ENCODE measurements at regions not wholly inside any gene's neighbourhood (a gene's known extent, or its start where the extent isn't known, plus 50 kb on each side); places are given as distances from the start of the nearest gene placed in this dataset.
"Not testable (repeated sequence)": the region's sequence is repeated elsewhere in the genome, so short reads cannot be mapped to it uniquely, and the experiment has no call there.

GRCh38 chr1:116185161-116185701, 74.0 kb downstream of the MAB21L3 start:
- H3K27me3 Mint-ChIP-seq (ENCODE audit: low read depth), result peaks cover 12% of the 10 kb centered on the region
- no peak for DNase-seq
- H3K9me3 Mint-ChIP-seq, result no peaks in the 10 kb centered on the region
- H3K4me1 Mint-ChIP-seq (ENCODE audit: low read depth), result no peaks in the 10 kb centered on the region
- no peak overlapping the region for H3K4me3 Mint-ChIP-seq
- ATAC-seq, result no peak
- peaks cover 2% of the 10 kb centered on the region for H3K36me3 Mint-ChIP-seq (ENCODE audit: insufficient read depth)

DNA sequence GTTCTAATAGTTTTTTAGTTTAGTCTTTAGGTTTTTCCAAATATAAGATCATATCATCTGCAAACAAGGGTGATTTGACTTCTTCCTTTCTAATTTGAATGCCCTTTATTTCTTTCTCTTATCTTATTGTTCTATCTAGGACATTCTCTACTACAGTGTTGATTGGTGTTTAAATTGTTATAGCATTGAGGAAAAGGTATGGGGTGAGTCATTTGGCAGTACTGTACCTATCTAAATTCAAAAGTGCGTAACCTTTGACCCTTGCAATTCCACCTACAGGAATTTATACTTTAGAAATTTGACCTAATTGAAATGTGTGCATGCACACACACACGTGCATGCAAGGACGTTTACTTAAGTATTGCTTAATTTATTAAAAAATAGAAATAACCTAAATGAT, 78.3 kb downstream of the MAB21L3 start:
- Mint-ChIP-seq H3K27me3 (ENCODE audit: low read depth) (peaks cover 4% of the 10 kb centered on the region), H3K4me3 (no peak overlapping the region), H3K4me1 (ENCODE audit: low read depth) (peaks cover 1% of the 10 kb centered on the region), H3K36me3 (ENCODE audit: insufficient read depth) (no peaks in the 10 kb centered on the region), H3K9me3 (no peaks in the 10 kb centered on the region)
- ATAC-seq (no peak), DNase-seq (no peak)

- Mint-ChIP-seq H3K9me3 (no peaks in the 10 kb centered on the region), H3K36me3 (ENCODE audit: insufficient read depth) (no peaks in the 10 kb centered on the region), H3K4me3 (no peak overlapping the region), H3K27me3 (ENCODE audit: low read depth) (peaks cover 4% of the 10 kb centered on the region), H3K4me1 (ENCODE audit: low read depth) (peaks cover 4% of the 10 kb centered on the region)
- ATAC-seq (no peak), DNase-seq (no peak)
Observed at GRCh38 chr1:116191294-116191693, 80.1 kb downstream of the MAB21L3 start.

GRCh38 chr1:116193768-116194167, 82.6 kb downstream of the MAB21L3 start:
- H3K27me3 Mint-ChIP-seq (ENCODE audit: low read depth), result peaks cover 6% of the 10 kb centered on the region
- ATAC-seq, result no peak
- H3K36me3 Mint-ChIP-seq (ENCODE audit: insufficient read depth), result no peaks in the 10 kb centered on the region
- no peak overlapping the region for H3K4me3 Mint-ChIP-seq
- H3K9me3 Mint-ChIP-seq, result no peaks in the 10 kb centered on the region
- peaks cover 4% of the 10 kb centered on the region for H3K4me1 Mint-ChIP-seq (ENCODE audit: low read depth)
- DNase-seq, result no peak

GRCh38 chr1:116194568-116194967, 83.4 kb downstream of the MAB21L3 start:
- no peaks in the 10 kb centered on the region for H3K9me3 Mint-ChIP-seq
- no peak for DNase-seq
- no peak for ATAC-seq
- H3K4me3 Mint-ChIP-seq, result no peak overlapping the region
- H3K4me1 Mint-ChIP-seq (ENCODE audit: low read depth), result peaks cover 4% of the 10 kb centered on the region
- no peaks in the 10 kb centered on the region for H3K36me3 Mint-ChIP-seq (ENCODE audit: insufficient read depth)
- H3K27me3 Mint-ChIP-seq (ENCODE audit: low read depth), result peaks cover 9% of the 10 kb centered on the region

DNA sequence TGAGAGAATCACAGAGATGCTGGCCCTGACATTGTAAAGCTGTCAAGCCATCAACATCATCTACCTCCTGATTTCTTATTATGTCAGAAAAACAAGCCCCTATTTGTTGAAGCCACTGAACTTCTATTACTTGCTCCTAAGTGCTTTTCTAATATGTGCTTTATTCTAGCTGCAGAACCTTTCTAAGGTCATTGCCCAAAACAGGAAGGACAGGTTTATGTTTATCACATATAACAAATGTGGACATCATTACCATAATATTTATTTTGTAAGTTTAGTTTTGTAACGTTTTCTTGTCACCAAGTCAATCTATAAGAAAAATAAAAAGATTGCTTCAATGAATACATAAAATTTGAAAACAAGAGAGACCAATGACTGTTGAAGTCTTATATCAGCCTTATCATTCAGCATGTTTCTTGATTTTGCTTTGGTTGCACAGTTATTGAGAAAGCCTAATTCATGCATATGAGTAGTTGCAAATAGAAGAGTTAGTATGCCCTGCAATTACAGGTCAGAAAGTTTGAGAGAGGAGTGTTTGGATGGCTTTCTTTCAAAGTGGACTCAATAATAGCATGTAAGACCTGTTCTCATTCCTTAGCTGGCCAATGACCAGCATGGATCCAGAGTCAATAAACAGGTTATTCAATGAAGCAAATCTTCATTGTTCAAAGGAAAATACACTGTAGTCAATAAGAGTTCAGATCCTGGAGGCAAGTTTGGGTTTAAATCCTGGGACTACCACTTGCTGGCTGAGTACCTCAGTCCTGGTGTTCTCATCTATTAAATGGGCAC, 84.1 kb downstream of the MAB21L3 start:
- H3K4me1 Mint-ChIP-seq (ENCODE audit: low read depth), result peaks cover 4% of the 10 kb centered on the region
- H3K4me3 Mint-ChIP-seq, result no peak overlapping the region
- ATAC-seq (no peak), DNase-seq (no peak)
- H3K27me3 Mint-ChIP-seq (ENCODE audit: low read depth), result peaks cover 11% of the 10 kb centered on the region
- H3K36me3 Mint-ChIP-seq (ENCODE audit: insufficient read depth), result no peaks in the 10 kb centered on the region
- no peaks in the 10 kb centered on the region for H3K9me3 Mint-ChIP-seq

DNA sequence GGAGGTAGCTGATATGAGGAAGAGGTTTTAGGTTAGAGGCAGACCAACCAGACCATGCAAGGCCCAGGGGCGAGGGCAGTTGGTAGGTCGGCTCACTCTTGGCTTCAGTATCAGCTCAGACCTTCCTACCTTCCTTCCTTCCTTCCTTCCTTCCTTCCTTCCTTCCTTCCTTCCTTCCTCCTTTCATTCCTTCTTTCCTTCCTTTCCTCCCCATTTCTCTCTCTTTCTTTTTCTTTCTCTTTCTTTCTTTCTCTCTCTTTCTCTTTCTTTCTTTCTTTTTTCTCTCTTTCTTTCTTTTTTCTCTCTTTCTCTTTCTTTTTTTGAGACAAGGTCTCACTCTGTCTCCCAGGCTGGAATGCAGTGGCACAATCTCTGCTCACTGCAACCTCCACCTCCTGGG, 89.1 kb downstream of the MAB21L3 start:
- H3K36me3 Mint-ChIP-seq (ENCODE audit: insufficient read depth); H3K4me1 Mint-ChIP-seq (ENCODE audit: low read depth); DNase-seq; ATAC-seq; H3K4me3 Mint-ChIP-seq; H3K9me3 Mint-ChIP-seq: not testable (repeated sequence)
- H3K27me3 Mint-ChIP-seq (ENCODE audit: low read depth), result peaks cover 21% of the 10 kb centered on the region

- Mint-ChIP-seq H3K9me3 (peaks cover 6% of the 10 kb centered on the region), H3K27me3 (ENCODE audit: low read depth) (peaks cover 21% of the 10 kb centered on the region), H3K4me3 (no peak overlapping the region), H3K36me3 (ENCODE audit: insufficient read depth) (no peaks in the 10 kb centered on the region), H3K4me1 (ENCODE audit: low read depth) (no peaks in the 10 kb centered on the region)
- ATAC-seq, result no peak
- no peak for DNase-seq
Observed at GRCh38 chr1:116201911-116202310, 90.7 kb downstream of the MAB21L3 start.

DNA sequence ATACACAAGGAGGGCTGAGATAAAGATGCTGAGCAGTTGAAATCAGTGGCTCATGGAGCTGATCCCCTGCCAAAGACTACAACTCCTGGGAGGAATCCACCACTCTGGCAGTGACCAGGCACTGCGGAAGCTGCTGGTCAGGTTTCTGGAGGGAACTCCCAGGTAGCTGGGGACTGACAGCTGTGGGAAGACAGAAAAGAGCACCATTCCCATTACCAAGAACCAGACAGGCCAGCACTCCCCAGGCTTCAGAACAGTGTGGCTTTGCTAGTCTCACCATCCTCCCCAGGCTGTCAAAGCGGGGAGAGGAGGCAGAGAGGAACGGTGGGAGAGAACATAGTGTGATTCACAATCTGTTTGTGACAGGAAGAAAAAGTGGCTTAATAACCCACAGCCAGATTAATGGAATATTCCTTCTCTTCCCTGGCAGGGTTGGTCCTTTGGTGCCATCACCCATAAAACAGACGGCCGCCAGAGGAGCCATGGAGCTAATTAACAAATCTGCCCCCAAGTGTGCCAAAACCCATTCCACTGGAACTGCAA, 92.1 kb downstream of the MAB21L3 start:
- H3K9me3 Mint-ChIP-seq, result peaks cover 6% of the 10 kb centered on the region
- H3K27me3 Mint-ChIP-seq (ENCODE audit: low read depth), result peaks cover 19% of the 10 kb centered on the region
- no peak overlapping the region for H3K4me3 Mint-ChIP-seq
- ATAC-seq (no peak), DNase-seq (no peak)
- H3K4me1 Mint-ChIP-seq (ENCODE audit: low read depth), result no peaks in the 10 kb centered on the region
- no peaks in the 10 kb centered on the region for H3K36me3 Mint-ChIP-seq (ENCODE audit: insufficient read depth)

DNA sequence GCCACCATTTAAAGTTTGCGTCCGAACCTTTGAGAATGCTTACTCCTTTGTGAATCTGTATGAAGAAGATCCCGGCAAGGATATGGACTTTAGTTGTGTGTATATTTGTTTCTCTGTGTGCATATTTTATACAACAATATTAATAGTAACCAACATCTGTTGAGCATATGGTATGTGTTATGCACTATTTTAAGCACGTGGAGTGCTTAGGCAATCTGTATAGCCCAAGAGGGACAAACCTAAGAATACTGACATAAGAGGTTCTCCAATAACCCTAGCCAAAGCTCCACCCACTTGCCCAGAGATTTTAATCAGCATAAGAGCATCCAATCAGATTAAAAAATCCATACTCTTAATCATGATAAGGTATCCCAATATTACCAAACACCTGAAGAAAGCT, 92.7 kb downstream of the MAB21L3 start:
- no peak for DNase-seq
- no peak overlapping the region for H3K4me3 Mint-ChIP-seq
- no peaks in the 10 kb centered on the region for H3K36me3 Mint-ChIP-seq (ENCODE audit: insufficient read depth)
- no peak for ATAC-seq
- H3K9me3 Mint-ChIP-seq, result peaks cover 6% of the 10 kb centered on the region
- no peaks in the 10 kb centered on the region for H3K4me1 Mint-ChIP-seq (ENCODE audit: low read depth)
- peaks cover 19% of the 10 kb centered on the region for H3K27me3 Mint-ChIP-seq (ENCODE audit: low read depth)

- DNase-seq (no peak), ATAC-seq (no peak)
- H3K9me3 Mint-ChIP-seq, result peaks cover 6% of the 10 kb centered on the region
- no peak overlapping the region for H3K4me3 Mint-ChIP-seq
- H3K27me3 Mint-ChIP-seq (ENCODE audit: low read depth), result peaks cover 14% of the 10 kb centered on the region
- no peaks in the 10 kb centered on the region for H3K36me3 Mint-ChIP-seq (ENCODE audit: insufficient read depth)
- no peaks in the 10 kb centered on the region for H3K4me1 Mint-ChIP-seq (ENCODE audit: low read depth)
Observed at GRCh38 chr1:116205941-116206679, 94.9 kb downstream of the MAB21L3 start.

DNA sequence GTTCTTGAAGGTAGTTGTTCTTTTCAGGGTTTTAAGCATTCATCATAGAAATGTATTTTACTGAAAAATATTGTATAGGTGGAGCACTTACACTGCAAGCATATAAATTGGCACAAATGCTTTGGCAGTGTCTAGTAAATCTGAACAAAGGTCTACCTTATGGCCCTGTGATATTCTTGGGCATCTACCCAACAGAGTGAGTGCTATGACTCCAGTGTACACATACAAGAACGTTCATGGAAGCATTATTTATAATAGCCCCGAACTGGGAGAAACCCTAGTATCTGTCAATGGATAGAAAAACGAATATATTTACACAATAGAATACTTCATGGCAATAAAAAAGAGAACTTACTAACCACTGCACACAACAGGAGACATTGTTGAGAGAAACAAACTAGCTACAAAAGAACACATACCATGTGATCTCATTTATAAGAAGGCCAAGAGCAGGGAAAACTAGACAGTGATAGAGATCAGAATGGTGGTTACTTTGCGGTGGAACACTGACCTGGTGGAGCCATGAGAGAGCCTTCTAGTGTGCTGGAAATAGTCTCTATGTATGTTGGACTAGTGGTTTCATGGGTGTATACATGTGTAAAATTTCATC, 96.0 kb downstream of the MAB21L3 start:
- no peaks in the 10 kb centered on the region for H3K4me1 Mint-ChIP-seq (ENCODE audit: low read depth)
- DNase-seq (no peak), ATAC-seq (no peak)
- H3K4me3 Mint-ChIP-seq, result no peak overlapping the region
- H3K27me3 Mint-ChIP-seq (ENCODE audit: low read depth), result peaks cover 9% of the 10 kb centered on the region
- no peaks in the 10 kb centered on the region for H3K36me3 Mint-ChIP-seq (ENCODE audit: insufficient read depth)
- H3K9me3 Mint-ChIP-seq, result peaks cover 6% of the 10 kb centered on the region

GRCh38 chr1:116208136-116208535, 96.9 kb downstream of the MAB21L3 start:
- Mint-ChIP-seq H3K9me3 (peaks cover 6% of the 10 kb centered on the region), H3K36me3 (ENCODE audit: insufficient read depth) (no peaks in the 10 kb centered on the region), H3K27me3 (ENCODE audit: low read depth) (peaks cover 2% of the 10 kb centered on the region), H3K4me1 (ENCODE audit: low read depth) (no peaks in the 10 kb centered on the region), H3K4me3 (no peak overlapping the region)
- DNase-seq (no peak), ATAC-seq (no peak)

DNA sequence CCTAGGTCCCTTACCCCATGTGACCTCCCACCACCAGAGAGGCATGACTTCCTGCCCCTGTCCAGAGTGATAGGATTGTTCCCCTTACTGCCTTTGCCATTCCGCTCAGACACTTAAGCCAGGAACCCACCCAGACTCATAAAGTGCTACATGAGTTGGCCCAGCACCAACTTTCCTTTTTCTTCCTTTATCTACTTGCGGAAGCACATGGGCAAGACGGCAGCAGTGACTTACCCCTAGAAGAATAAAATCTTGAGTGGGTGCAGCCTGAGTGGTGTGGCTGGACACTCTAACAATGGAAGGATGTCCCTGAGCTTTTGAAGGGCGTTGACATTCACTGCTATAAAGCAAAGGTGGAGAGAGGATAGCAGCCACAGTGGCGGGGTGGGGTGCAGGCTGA, 100.1 kb downstream of the MAB21L3 start:
- Mint-ChIP-seq H3K36me3 (ENCODE audit: insufficient read depth) (no peaks in the 10 kb centered on the region), H3K4me3 (no peak overlapping the region), H3K27me3 (ENCODE audit: low read depth) (peaks cover 1% of the 10 kb centered on the region), H3K4me1 (ENCODE audit: low read depth) (no peaks in the 10 kb centered on the region), H3K9me3 (no peaks in the 10 kb centered on the region)
- ATAC-seq (no peak), DNase-seq (no peak)
